IMR-90 (cell line): ENCODE measurements at regions not wholly inside any gene's neighbourhood (a gene's known extent, or its start where the extent isn't known, plus 50 kb on each side); places are given as distances from the start of the nearest gene placed in this dataset.

Source experiments
- ATAC-seq: fragments of 200-7000 bp; cut with Tn5 transposase; 2 replicates; pipeline ENCODE4 v1.9.1; 2020; ENCODE audit warnings: low read depth, mild to moderate bottlenecking, moderate library complexity
- BruUV-seq: library from RNA; stranded (reverse); fragments of 400-500 nt; replicated peaks from 2 replicates; lab custom pipeline; 2021; lab: Mats Ljungman, UMichigan
- CTCF ChIA-PET: fragments of 300-600 bp; formaldehyde crosslinking; extraction: SDS; loops from one replicate; lab custom pipeline; 2021; ENCODE audit warnings: antibody characterized with exemption; lab: Yijun Ruan, JAX
- POLR2A ChIA-PET: fragments of 300-600 bp; sonication (Branson Sonifier 250); formaldehyde crosslinking; loops from one replicate; lab custom pipeline; 2022; ENCODE audit warnings: antibody characterized with exemption; ENCODE audit not compliant: unreplicated experiment; lab: Charles Lee
- DNase-seq: peaks from one replicate; pipeline ENCODE4 v3.0.0; 2013
- H2AFZ ChIP-seq: replicated peaks from 2 replicates; pipeline ENCODE3; 2013; ENCODE audit warnings: low read length, mild to moderate bottlenecking; ENCODE audit not compliant: poor library complexity
- H2AK5ac ChIP-seq: 2 replicates; pipeline ENCODE4 v1.6.1; 2013; ENCODE audit warnings: low read depth, low read length, inconsistent platforms
- H2AK9ac ChIP-seq: replicated peaks from 2 replicates; pipeline ENCODE3; 2013; ENCODE audit warnings: mild to moderate bottlenecking, low read depth, low read length, moderate library complexity; ENCODE audit not compliant: poor library complexity
- H2BK120ac ChIP-seq: 2 replicates; pipeline ENCODE4 v1.6.1; 2013; ENCODE audit warnings: low read depth, low read length, inconsistent platforms
- H2BK15ac ChIP-seq: 3 replicates; pipeline ENCODE4 v1.6.1; 2013; ENCODE audit warnings: low read depth, low read length, inconsistent platforms
- H2BK20ac ChIP-seq: 2 replicates; pipeline ENCODE4 v1.6.1; 2013; ENCODE audit warnings: low read depth, mild to moderate bottlenecking, inconsistent platforms, low read length, moderate library complexity
- H2BK5ac ChIP-seq: 2 replicates; pipeline ENCODE4 v1.6.1; 2013; ENCODE audit warnings: mild to moderate bottlenecking, low read depth, low read length, inconsistent platforms; ENCODE audit not compliant: poor library complexity, severe bottlenecking
- H3K14ac ChIP-seq: replicated peaks from 2 replicates; pipeline ENCODE4 v1.6.1; 2013; ENCODE audit warnings: low read depth, low read length, inconsistent platforms
- H3K18ac ChIP-seq: 2 replicates; pipeline ENCODE4 v1.6.1; 2013; ENCODE audit warnings: low read depth, low read length, control low read depth
- H3K23ac ChIP-seq: 2 replicates; pipeline ENCODE4 v1.6.1; 2013; ENCODE audit warnings: low read depth, low read length, inconsistent platforms
- H3K27ac ChIP-seq: 2 replicates; pipeline ENCODE4 v1.5.1; 2013; ENCODE audit warnings: mild to moderate bottlenecking, control low read depth, low read length; ENCODE audit not compliant: insufficient read depth
- H3K27me3 ChIP-seq: 2 replicates; pipeline ENCODE4 v1.6.1; 2013; ENCODE audit warnings: low read length; ENCODE audit not compliant: control insufficient read depth, insufficient read depth
- H3K36me3 ChIP-seq: 2 replicates; pipeline ENCODE4 v1.6.1; 2013; ENCODE audit warnings: low read length, mixed read lengths; ENCODE audit not compliant: control insufficient read depth, insufficient read depth
- H3K4ac ChIP-seq: 2 replicates; pipeline ENCODE4 v1.6.1; 2013; ENCODE audit warnings: low read depth, low read length, inconsistent platforms
- H3K4me1 ChIP-seq: 2 replicates; pipeline ENCODE4 v1.6.1; 2013; ENCODE audit warnings: low read length, mixed read lengths; ENCODE audit not compliant: control insufficient read depth, insufficient read depth
- H3K4me2 ChIP-seq: 2 replicates; pipeline ENCODE4 v1.6.1; 2013; ENCODE audit warnings: low read depth, mild to moderate bottlenecking, control low read depth, low read length, moderate library complexity
- H3K4me3 ChIP-seq: 2 replicates; pipeline ENCODE4 v1.5.1; 2013; ENCODE audit warnings: low read depth, mild to moderate bottlenecking, control low read depth, low read length, moderate library complexity; ENCODE audit not compliant: insufficient read depth
- H3K56ac ChIP-seq: 2 replicates; pipeline ENCODE4 v1.6.1; 2013; ENCODE audit warnings: low read length, inconsistent platforms; ENCODE audit not compliant: insufficient read depth; ENCODE audit errors: extremely low read depth
- H3K79me1 ChIP-seq, 2 experiments: 2 replicates each; pipeline ENCODE4 v1.6.1; 2013; ENCODE audit warnings: low read length in 2 of 2, inconsistent platforms in 1 of 2, low read depth in 1 of 2
- H3K9ac ChIP-seq: 2 replicates; pipeline ENCODE4 v1.6.1; 2013; ENCODE audit warnings: low read depth, low read length, control low read depth
- H3K9me1 ChIP-seq: 2 replicates; pipeline ENCODE4 v1.6.1; 2013; ENCODE audit warnings: low read length, inconsistent platforms; ENCODE audit not compliant: insufficient read depth
- H3K9me3 ChIP-seq: 2 replicates; pipeline ENCODE4 v1.6.1; 2013; ENCODE audit warnings: low read length; ENCODE audit not compliant: control insufficient read depth, insufficient read depth
- H4K20me1 ChIP-seq: 2 replicates; pipeline ENCODE4 v1.6.1; 2013; ENCODE audit warnings: low read length, inconsistent platforms; ENCODE audit not compliant: insufficient read depth
- H4K5ac ChIP-seq: 2 replicates; pipeline ENCODE4 v1.6.1; 2013; ENCODE audit warnings: mild to moderate bottlenecking, low read depth, low read length, control low read depth
- H4K8ac ChIP-seq, 2 experiments: 2 replicates each; pipeline ENCODE4 v1.6.1; 2013; ENCODE audit warnings: low read depth in 2 of 2, low read length in 2 of 2, control low read depth in 1 of 2, inconsistent platforms in 1 of 2
- H4K91ac ChIP-seq: 2 replicates; pipeline ENCODE4 v1.6.1; 2013; ENCODE audit warnings: low read depth, low read length, inconsistent platforms; ENCODE audit not compliant: insufficient read depth
- CEBPB ChIP-seq: IDR thresholded peaks from 2 replicates; pipeline ENCODE4 v1.6.1; 2012; ENCODE audit warnings: low read depth, low read length, improper control_type of control experiment
- RFX5 ChIP-seq: IDR thresholded peaks from 2 replicates; pipeline ENCODE4 v1.8.0; 2012; ENCODE audit warnings: low read depth, mild to moderate bottlenecking, low read length, moderate library complexity
- WGBS, 2 experiments: methylation state at CpG; one replicate each; pipeline versions ENCODE4 v1.1.5 to v1.1.7; 2013; ENCODE audit warnings: missing lambda C conversion rate in 2 of 2; ENCODE audit not compliant: insufficient read length in 1 of 2; ENCODE audit errors: extremely low coverage in 2 of 2; 5-methylcytosine and 5-hydroxymethylcytosine counted together
- dilution Hi-C: fragments of 300-500 bp; cut with HindIII; formaldehyde crosslinking; loops from one replicate; pipeline ENCODE4 v1.14.3; 2018; ENCODE audit warnings: low sequenced_read_pairs; ENCODE audit not compliant: unreplicated experiment
- in situ Hi-C: fragments of 300-500 bp; cut with MboI; formaldehyde crosslinking; loops from 3 replicates; pipeline ENCODE4 v1.14.3; 2019; ENCODE audit warnings: low sequenced_read_pairs, inconsistent platforms, mixed read lengths
- intact Hi-C: fragments of 100-400 bp; cut with micrococcal nuclease; formaldehyde crosslinking; loops from 2 replicates; pipeline ENCODE4 v1.10.0; 2022

DNA sequence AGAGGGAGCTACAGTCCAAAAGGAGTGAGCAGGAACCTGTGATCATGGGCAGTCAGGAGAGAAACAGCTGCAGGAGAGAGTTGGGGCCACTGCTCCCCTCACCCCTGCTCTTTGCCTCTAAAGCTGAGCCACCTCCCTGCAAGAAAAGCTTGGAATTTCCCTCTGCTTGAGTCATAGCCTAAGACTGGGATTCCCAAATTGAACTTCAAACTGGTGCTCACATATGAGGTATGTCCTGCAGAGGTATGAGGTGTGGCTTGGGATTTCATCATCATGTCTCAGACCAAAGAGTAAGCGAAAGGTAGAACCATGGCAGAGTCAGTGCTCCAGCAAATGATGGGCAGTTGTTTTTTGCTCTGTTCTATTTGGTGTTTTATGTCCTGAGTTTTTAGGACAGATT is 237.1 kb upstream of the NRP1 start:
- ATAC-seq = no peak
- POLR2A ChIA-PET = no interaction called here
- H4K5ac ChIP-seq = no peak overlapping the region
- H4K91ac ChIP-seq = no peak overlapping the region
- no peak overlapping the region for H3K23ac ChIP-seq
- H3K27ac ChIP-seq = no peak overlapping the region
- H3K27me3 ChIP-seq = peaks cover 9% of the 10 kb centered on the region; the same call in 1 of the 2 replicates
- no peak overlapping the region for H2BK20ac ChIP-seq
- no peak overlapping the region for H3K18ac ChIP-seq
- no peaks in the 10 kb centered on the region for H3K9me3 ChIP-seq
- H3K9ac ChIP-seq = no peak overlapping the region
- no peak overlapping the region for H3K4me2 ChIP-seq
- H2AK9ac ChIP-seq = no peak overlapping the region
- H2AK5ac ChIP-seq = no peak overlapping the region
- no peaks in the 10 kb centered on the region for H3K79me1 ChIP-seq
- no peak overlapping the region for H3K4ac ChIP-seq
- H3K56ac ChIP-seq = no peak overlapping the region
- peak; percentile 36 for DNase-seq
- H2AFZ ChIP-seq = no peak overlapping the region
- no peak overlapping the region for H4K8ac ChIP-seq
- no peaks in the 10 kb centered on the region for H4K20me1 ChIP-seq
- no peak overlapping the region for H2BK5ac ChIP-seq
- H2BK120ac ChIP-seq = no peak overlapping the region
- no peak overlapping the region for H3K4me3 ChIP-seq
- in situ Hi-C loops = no loop called here
- no peaks in the 10 kb centered on the region for H3K4me1 ChIP-seq
- no peak overlapping the region; the same call in 1 of the 2 replicates for H3K14ac ChIP-seq
- H3K36me3 ChIP-seq = no peaks in the 10 kb centered on the region
- H3K9me1 ChIP-seq = no peaks in the 10 kb centered on the region
- H2BK15ac ChIP-seq = no peak overlapping the region
- TF ChIP-seq RFX5 (no peak), CEBPB (peak; percentile 17; the same call in 1 of the 2 replicates)
- dilution Hi-C loops = no loop called here
- intact Hi-C loops = no loop called here
- CTCF ChIA-PET = no interaction called here
- WGBS, 2 experiments = no CpG with 5 or more reads among the region's 1 CpG
- BruUV-seq = no TSS peak
